Hematopoietic multipotent progenitor cell treated with erythropoietin and hydrocortisone succinate and interleukin-3 and kit ligand, for 6 days (in vitro differentiated cells): ENCODE measurements at regions not wholly inside any gene's neighbourhood (a gene's known extent, or its start where the extent isn't known, plus 50 kb on each side); places are given as distances from the start of the nearest gene placed in this dataset.

Source experiments
- DNase-seq: peaks from one replicate; pipeline ENCODE4 v3.0.0-alpha.2; 2015

- no peak for DNase-seq
These were observed 748.2 kb upstream of the ADAMTS5 start for GRCh38 chr21:27715131-27715530.

GRCh38 chr21:27713154-27714109, 746.5 kb upstream of the ADAMTS5 start:
- no peak for DNase-seq

DNA sequence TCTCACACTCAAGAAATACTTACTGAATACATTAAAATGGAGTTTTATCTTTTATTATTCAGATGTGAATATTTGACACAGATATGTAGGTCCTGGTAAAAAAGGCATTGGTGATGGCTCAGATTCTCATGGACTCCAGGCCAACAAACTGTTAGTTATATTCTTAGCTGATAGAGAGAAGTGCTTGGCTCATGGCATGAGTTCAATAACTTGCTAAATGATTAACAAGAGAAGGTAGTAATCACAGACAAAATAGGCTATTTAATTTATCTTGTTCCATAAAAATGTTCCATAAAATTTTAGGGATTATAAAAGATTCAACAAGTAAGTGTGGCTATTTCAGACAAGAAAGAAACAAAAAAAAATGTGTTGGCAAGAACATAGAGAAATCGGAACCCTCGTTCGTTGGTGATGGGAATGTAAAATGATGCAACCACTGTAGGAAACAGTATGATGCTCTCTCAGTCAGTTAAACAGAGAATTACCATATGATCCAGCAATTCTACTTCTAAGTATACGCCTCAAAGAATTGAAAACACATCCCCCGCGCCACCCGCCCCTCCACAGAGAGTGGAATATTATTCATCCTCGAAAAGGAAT, 737.8 kb upstream of the ADAMTS5 start:
- DNase-seq = no peak

DNA sequence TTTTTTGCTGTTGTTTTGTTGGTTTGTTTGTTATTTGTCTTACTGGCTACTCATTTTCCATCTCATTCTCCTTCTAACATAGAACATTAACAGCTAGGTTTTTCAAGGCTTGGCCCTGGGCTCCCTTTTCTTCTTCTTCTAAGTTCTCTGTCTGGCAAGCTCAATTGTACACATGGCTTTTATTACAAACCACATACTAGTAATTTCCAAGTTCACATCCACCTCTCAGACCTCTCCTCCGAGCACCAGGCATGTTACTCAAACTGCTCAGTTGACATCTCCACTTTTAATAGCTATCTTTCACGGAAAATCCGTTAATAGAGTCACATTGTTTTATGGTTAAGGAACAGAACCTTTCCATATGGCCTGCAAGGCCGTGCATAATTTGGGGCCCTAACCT, 736.9 kb upstream of the ADAMTS5 start:
- no peak for DNase-seq

GRCh38 chr21:27700974-27701614, 734.2 kb upstream of the ADAMTS5 start:
- peak; percentile 89 for DNase-seq

GRCh38 chr21:27695246-27695645, 728.4 kb upstream of the ADAMTS5 start:
- no peak for DNase-seq

GRCh38 chr21:27694667-27695066, 727.8 kb upstream of the ADAMTS5 start:
- DNase-seq = no peak

GRCh38 chr21:27693376-27693775, 726.5 kb upstream of the ADAMTS5 start:
- DNase-seq = no peak

DNA sequence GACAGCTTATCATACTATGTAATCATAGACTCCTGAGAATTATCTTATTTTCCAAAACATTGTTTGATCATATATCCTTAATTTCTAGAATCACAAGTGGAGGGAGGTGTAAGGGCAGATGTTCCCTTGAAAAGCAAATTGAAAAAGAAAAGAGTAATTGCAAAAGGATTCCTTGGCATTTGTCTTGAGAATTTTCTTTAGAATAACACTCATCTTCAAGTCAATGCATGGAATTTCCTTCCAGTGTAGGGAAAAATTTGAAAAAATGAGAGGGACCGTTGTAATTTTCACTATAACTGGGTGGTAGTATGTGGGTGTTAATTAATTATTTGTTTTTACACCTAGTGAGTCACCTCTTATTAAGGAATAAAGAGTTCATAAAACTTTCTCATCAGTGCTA, 724.6 kb upstream of the ADAMTS5 start:
- no peak for DNase-seq

DNA sequence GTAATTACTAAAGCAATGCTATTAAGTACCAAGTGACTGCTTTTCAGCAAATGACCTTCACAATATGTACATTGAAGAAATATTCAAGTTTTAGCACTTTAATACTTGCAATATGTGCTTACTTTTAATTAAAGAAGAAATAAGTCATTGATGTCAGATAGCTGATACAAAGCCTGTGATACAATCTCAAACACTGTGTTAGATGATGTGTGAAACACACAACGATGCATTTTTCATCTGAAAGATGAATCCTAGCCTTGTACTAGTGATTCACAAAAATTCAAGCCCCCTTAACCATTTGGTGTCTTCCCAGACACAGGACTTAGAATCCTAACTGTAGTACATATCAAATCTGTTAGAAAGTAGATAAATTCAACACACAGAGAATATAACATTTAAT, 724.1 kb upstream of the ADAMTS5 start:
- DNase-seq = no peak

DNA sequence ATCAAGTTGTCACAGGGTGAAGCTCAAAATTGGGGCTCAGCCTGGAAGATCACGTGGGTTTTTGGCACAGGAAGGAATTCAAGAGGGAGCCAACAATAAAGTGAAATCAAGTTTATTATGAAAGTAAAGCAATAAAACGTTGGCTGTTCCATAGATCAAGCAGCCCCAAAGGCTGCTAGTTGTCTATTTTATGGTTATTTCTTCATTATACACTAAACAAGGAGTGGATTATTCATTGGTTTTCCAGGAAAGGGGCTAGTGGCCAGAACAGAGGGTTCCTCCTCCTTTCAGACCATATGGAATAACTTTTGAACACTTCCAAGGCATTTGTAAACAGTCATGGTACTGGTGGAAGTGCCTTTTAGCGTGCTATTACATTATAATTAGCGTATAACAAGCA, 723.5 kb upstream of the ADAMTS5 start:
- no peak for DNase-seq

- no peak for DNase-seq
These were observed 721.9 kb upstream of the ADAMTS5 start for GRCh38 chr21:27688773-27689172.

DNA sequence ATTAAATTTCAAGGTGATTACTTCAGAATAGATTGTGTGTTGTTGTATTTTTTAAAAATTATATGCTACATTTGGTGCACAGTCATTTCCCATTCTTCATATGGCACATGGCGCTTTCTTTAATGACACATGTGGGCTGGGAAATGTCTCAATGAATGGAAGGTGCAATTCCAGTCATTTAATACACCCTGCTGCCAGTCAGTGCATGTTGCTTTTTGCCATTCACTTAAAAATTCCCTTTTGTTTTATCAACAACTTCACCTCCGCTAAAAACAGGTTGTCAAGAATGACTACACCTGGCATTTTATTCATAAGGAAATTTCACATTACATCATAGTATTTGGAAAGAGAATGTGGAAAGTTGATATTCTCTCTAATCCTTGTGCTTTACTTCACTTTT, 716.4 kb upstream of the ADAMTS5 start:
- DNase-seq = no peak

- no peak for DNase-seq
These were observed 715.0 kb upstream of the ADAMTS5 start for GRCh38 chr21:27681841-27682240.

DNA sequence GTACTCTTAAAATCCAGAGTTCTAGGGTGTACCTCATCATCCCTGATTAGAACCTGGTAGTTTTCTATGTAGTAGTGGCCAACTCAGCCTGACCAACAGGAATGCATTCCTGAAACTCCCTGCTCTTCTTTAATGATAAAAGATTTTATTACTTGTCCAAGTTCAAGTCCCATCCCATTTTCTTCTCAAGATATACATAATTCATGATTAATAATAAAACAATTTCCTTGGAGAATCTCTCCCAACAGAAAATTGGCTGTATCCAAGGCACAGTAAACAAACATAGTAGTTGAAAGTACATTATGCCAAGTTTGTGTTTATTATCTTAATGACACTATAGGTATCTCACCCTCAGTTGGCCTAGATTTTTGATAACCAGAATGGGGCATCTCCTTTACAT, 714.1 kb upstream of the ADAMTS5 start:
- no peak for DNase-seq

DNA sequence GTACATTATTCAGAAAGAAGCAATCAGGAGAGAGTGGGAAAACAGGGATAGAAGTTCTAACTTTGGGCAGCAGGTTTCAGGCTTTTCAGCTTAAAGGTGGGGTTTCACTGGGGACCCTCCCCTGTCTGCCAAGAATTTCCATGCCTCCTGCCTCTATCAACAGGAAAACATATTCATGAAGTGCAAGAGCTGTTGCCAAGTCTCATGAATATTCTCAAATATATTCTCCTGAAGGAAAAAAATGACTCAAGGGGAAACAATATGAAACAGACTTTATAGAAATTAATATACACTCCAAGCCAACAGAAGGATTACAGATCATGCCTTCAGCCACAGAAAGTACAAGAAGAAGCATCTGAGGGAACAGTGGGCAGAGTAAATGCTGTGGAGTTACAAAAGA, 713.3 kb upstream of the ADAMTS5 start:
- DNase-seq = no peak

DNA sequence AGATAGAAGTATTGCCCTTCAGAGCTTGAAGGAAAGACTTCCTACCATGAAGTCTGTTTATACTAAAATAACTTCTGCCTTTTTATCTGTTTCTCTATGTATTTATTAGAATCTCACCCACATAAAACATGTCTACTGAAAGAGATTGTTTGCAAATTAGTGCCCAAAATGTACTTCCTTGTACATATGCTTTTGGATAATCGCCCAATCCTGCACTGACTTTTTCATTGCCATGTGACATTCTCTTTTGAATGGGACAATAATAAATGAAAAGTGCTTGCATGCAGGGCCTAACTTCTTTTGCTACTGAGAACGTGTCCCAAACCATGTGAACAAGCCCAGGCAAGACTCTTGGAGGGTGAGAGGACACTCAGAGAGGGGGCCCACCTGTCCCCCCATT, 711.6 kb upstream of the ADAMTS5 start:
- no peak for DNase-seq

GRCh38 chr21:27677546-27677945, 710.7 kb upstream of the ADAMTS5 start:
- no peak for DNase-seq

DNA sequence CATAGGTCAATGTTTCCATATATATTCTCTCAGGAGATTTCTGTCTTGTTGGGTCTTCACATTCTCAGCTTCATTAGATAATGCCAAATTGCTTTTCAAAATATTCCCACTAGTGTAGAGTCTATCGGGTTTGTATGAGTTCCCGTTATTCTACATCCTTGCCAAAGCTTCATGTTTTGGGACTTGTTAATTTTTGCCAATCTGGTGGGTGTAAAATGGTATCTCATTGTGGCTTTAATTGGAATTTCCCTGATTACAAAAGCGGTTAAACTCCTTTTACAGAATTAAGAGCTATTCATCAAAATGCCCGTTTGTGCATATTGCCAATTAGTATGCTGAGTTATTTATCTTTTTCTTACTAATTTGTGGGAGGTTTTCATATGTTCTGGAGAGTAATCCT, 708.4 kb upstream of the ADAMTS5 start:
- no peak for DNase-seq

DNA sequence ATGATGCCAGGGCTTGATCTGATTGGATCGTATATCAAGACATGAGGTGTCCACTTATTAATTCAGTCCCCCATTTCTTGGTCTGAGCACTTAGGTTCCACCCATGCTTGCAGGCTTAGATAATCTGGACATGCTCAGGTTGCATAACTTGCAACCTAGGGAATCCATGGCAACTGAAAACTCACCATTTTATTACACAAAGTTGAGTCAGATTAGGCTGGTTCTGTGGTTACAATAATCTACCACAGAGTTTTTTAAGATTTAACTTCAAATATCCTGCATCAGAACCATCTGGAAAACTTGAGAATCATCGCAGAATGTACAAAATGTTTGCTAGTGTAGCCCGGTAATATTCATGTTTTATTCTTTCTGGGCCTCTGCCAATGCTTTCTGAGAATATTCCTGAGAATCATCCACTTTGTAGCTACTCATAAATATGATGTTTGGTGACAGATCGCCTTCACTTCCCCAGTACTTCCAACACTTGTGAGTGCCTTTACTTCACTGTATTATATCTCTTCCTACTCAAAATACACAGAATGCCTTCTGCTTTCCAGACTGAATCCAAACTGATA, 707.2 kb upstream of the ADAMTS5 start:
- DNase-seq = no peak

DNA sequence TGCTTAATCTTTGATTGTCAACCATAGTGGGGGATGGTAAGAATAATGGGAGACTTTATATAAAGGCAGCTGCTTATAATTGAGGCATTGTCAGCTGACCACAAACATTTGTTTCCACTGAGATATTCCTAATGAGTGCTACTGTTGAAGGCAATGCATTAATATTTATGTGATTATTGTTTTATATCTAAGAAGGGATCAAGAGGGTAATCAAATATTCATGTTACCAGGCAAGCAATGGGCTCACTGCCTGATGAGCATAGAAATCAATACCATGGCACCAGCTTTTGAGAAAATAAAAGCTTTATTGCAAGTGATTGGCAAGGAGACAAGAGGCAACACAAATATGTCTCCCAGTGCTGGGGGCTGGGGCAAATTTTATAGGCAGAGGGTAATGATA, 706.7 kb upstream of the ADAMTS5 start:
- no peak for DNase-seq

GRCh38 chr21:27671207-27671606, 704.3 kb upstream of the ADAMTS5 start:
- no peak for DNase-seq

- DNase-seq = no peak
These were observed 686.6 kb upstream of the ADAMTS5 start for GRCh38 chr21:27653481-27653880.

- DNase-seq = no peak
These were observed 682.9 kb upstream of the ADAMTS5 start for GRCh38 chr21:27649762-27650161.
